ENCODE measurements at regions not wholly inside any gene's neighbourhood (a gene's known extent, or its start where the extent isn't known, plus 50 kb on each side); places are given as distances from the start of the nearest gene placed in this dataset.
A peak's percentile ranks its signal among the peaks of the same experiment; 100 is the strongest.

DNA sequence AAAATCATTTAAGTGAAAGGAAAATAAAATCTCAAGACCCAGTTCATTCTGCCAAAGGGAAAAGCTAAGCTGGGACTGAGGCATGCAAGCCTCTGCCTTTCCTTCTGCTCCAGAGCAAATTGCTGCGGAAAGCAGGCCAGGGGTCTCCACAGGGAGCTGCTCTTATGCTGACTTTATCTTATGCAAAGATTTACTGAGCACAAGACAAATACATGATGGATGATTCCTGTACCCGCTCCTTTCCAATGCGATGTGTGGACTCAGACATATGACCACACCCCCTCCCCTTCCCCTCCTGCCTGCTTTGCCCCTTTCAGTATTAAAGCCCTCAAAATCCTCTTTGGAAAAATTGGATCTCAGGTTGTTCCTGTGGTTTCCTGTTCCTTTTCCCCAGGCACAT, 74.2 kb upstream of the INSIG1 start:
- dilution Hi-C loops (cut with MboI; ENCODE audit: extremely low pct_ligation_motif_present, low sequenced_read_pairs), result no loop called here
- H3K9ac ChIP-seq (replicated peaks; ENCODE audit: extremely low read depth, insufficient read depth, low read length), result no peak overlapping the region
- ChIA-PET POLR2A (no interaction called here), CTCF (interaction anchor here (1.6 kb wide), 1 partner anchor 121 kb away, joined by 4 read pairs; no protein-coding TSS in a partner anchor)
- no peaks in the 10 kb centered on the region for H3K36me3 ChIP-seq (ENCODE audit: control insufficient read depth in 2 of 2, extremely low read depth in 1 of 2, insufficient read depth in 2 of 2, low read length in 2 of 2)
- intact Hi-C loops (cut with micrococcal nuclease), result loop anchor here (2.0 kb wide), 1 partner anchor 25 kb away; no protein-coding TSS in a partner anchor
- TF ChIP-seq MYC (IDR thresholded peaks at IDR 0.05; ENCODE audit: low read depth, low read length) (no peak), POLR2AphosphoS5 (IDR thresholded peaks at IDR 0.05; ENCODE audit: insufficient read depth, low read depth, low read length) (no peak), EZH2 (IDR thresholded peaks at IDR 0.05; ENCODE audit: borderline replicate concordance, low read depth, low read length, severe bottlenecking) (no peak)
- TF ChIP-seq, protein P1, sequence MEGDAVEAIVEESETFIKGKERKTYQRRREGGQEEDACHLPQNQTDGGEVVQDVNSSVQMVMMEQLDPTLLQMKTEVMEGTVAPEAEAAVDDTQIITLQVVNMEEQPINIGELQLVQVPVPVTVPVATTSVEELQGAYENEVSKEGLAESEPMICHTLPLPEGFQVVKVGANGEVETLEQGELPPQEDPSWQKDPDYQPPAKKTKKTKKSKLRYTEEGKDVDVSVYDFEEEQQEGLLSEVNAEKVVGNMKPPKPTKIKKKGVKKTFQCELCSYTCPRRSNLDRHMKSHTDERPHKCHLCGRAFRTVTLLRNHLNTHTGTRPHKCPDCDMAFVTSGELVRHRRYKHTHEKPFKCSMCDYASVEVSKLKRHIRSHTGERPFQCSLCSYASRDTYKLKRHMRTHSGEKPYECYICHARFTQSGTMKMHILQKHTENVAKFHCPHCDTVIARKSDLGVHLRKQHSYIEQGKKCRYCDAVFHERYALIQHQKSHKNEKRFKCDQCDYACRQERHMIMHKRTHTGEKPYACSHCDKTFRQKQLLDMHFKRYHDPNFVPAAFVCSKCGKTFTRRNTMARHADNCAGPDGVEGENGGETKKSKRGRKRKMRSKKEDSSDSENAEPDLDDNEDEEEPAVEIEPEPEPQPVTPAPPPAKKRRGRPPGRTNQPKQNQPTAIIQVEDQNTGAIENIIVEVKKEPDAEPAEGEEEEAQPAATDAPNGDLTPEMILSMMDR (IDR thresholded peaks at IDR 0.05; ENCODE audit: extremely low read depth in 1 of 2, insufficient read depth in 1 of 2, low read depth in 1 of 2, low read length in 2 of 2), result no peak
- H2AFZ ChIP-seq (ENCODE audit: low read depth, low read length), result no peak overlapping the region
- H3K27me3 ChIP-seq (ENCODE audit: control insufficient read depth in 2 of 2, insufficient read depth in 2 of 2, low read length in 2 of 2), result no peaks in the 10 kb centered on the region
- no peaks in the 10 kb centered on the region for H3K79me2 ChIP-seq (ENCODE audit: control insufficient read depth, insufficient read depth, low read length)
- H3K4me1 ChIP-seq (ENCODE audit: control insufficient read depth, extremely low read depth, insufficient read depth, low read length), result no peaks in the 10 kb centered on the region
- no peaks in the 10 kb centered on the region for H3K9me1 ChIP-seq (replicated peaks; ENCODE audit: control insufficient read depth, extremely low read depth, insufficient read depth, low read length)
- H3K9me3 ChIP-seq (replicated peaks; ENCODE audit: control insufficient read depth, insufficient read depth, low read length), result no peaks in the 10 kb centered on the region
- H3K4me3 ChIP-seq (replicated peaks in 1 of 3; ENCODE audit: insufficient read depth in 1 of 3, low read depth in 1 of 3, low read length in 3 of 3), result no peak overlapping the region
- no peak for DNase-seq (ENCODE audit: low read depth, low spot score)
- FAIRE-seq, result no peak
- no TSS peak for BruUV-seq (replicated peaks)
- no peak overlapping the region for H3K4me2 ChIP-seq (ENCODE audit: insufficient read depth, low read length)
- H3K27ac ChIP-seq (ENCODE audit: insufficient read depth, low read depth, low read length), result no peak overlapping the region
- no peaks in the 10 kb centered on the region for H4K20me1 ChIP-seq (replicated peaks; ENCODE audit: control insufficient read depth, extremely low read depth, insufficient read depth, low read length)

DNA sequence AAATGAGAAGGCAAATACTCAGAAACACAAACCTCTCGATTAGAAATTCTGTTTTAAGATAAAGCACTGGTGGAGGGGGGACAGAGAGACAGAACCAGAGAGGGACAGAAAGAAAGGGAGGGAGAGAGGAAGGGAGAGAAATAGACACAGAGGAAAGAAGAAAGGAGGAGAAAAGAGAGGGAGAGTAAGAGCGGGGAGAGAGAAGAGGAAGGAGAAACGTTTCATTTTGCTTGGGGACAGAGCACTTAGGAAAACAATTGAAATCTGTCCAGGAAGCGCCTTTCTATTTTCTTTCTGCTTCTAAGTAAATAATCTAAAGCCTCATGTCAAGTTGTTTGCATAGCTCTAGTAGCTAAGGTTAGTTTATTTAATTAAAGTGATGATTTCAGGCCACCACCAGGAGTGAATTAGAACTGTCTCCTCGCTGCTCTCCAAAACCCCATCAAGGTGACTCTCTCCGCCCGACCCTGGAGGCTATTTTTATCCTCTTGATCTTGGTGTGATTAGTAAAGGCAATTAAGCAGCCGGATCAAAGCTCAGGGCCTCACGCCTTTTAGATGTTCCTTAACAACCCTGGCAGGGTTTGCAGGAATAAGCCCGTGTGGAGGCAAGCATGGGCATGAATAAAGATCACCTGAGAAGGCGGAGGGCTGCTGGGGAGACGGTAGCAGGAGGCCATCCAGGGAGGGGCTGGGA, 73.4 kb upstream of the INSIG1 start:
- intact Hi-C loops (cut with micrococcal nuclease), result no loop called here
- dilution Hi-C loops (cut with MboI; ENCODE audit: extremely low pct_ligation_motif_present, low sequenced_read_pairs), result no loop called here
- Histone ChIP-seq H3K79me2 (ENCODE audit: control insufficient read depth, insufficient read depth, low read length) (no peaks in the 10 kb centered on the region), H3K9me3 (replicated peaks; ENCODE audit: control insufficient read depth, insufficient read depth, low read length) (no peaks in the 10 kb centered on the region), H3K27me3 (ENCODE audit: control insufficient read depth in 2 of 2, insufficient read depth in 2 of 2, low read length in 2 of 2) (no peaks in the 10 kb centered on the region), H3K4me2 (ENCODE audit: insufficient read depth, low read length) (no peak overlapping the region), H4K20me1 (replicated peaks; ENCODE audit: control insufficient read depth, extremely low read depth, insufficient read depth, low read length) (no peaks in the 10 kb centered on the region), H3K4me1 (ENCODE audit: control insufficient read depth, extremely low read depth, insufficient read depth, low read length) (no peaks in the 10 kb centered on the region), H3K27ac (ENCODE audit: insufficient read depth, low read depth, low read length) (no peak overlapping the region), H3K9ac (replicated peaks; ENCODE audit: extremely low read depth, insufficient read depth, low read length) (no peak overlapping the region), H3K36me3 (ENCODE audit: control insufficient read depth in 2 of 2, extremely low read depth in 1 of 2, insufficient read depth in 2 of 2, low read length in 2 of 2) (no peaks in the 10 kb centered on the region), H3K9me1 (replicated peaks; ENCODE audit: control insufficient read depth, extremely low read depth, insufficient read depth, low read length) (no peaks in the 10 kb centered on the region), H2AFZ (ENCODE audit: low read depth, low read length) (peak overlapping the region; percentile 38), H3K4me3 (replicated peaks in 1 of 3; ENCODE audit: insufficient read depth in 1 of 3, low read depth in 1 of 3, low read length in 3 of 3) (no peak overlapping the region)
- BruUV-seq (replicated peaks), result no TSS peak
- TF ChIP-seq GATA2 (IDR thresholded peaks at IDR 0.05; ENCODE audit: insufficient read depth, insufficient read length, low read depth, low read length) (no peak), POLR2A (IDR thresholded peaks at IDR 0.05; ENCODE audit: low read depth, low read length) (no peak), EZH2 (IDR thresholded peaks at IDR 0.05; ENCODE audit: borderline replicate concordance, low read depth, low read length, severe bottlenecking) (no peak)
- FAIRE-seq (no peak), DNase-seq (ENCODE audit: low read depth, low spot score) (no peak)
- CTCF ChIA-PET, result interaction anchor here (1.0 kb wide), 1 partner anchor 9 kb away, joined by 4 read pairs; no protein-coding TSS in a partner anchor
- POLR2A ChIA-PET, result no interaction called here
